ENCODE measurements at regions not wholly inside any gene's neighbourhood (a gene's known extent, or its start where the extent isn't known, plus 50 kb on each side); places are given as distances from the start of the nearest gene placed in this dataset.

DNA sequence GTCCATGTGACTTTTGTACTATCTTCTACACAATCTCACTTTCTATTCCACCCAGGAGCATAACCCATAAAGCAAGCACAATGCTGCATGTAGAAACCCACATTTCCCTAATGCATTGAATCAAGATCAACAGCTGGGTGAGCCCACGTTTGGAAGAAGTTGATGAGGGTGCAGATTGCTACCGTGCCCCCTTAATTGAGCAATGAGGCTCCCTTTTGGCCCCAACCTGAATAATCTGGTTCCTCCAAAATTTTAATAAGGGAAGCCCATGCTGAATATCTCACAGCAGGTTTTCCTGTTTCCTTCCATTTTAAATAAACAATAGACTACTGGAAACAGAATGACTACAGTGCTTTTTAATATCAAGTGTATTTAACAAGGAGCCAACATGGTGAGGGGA, 403.6 kb upstream of the SGCG start:
- Mint-ChIP-seq H3K4me1 (no peaks in the 10 kb centered on the region), H3K36me3 (ENCODE audit: low read depth) (no peaks in the 10 kb centered on the region), H3K27ac (no peak overlapping the region)

DNA sequence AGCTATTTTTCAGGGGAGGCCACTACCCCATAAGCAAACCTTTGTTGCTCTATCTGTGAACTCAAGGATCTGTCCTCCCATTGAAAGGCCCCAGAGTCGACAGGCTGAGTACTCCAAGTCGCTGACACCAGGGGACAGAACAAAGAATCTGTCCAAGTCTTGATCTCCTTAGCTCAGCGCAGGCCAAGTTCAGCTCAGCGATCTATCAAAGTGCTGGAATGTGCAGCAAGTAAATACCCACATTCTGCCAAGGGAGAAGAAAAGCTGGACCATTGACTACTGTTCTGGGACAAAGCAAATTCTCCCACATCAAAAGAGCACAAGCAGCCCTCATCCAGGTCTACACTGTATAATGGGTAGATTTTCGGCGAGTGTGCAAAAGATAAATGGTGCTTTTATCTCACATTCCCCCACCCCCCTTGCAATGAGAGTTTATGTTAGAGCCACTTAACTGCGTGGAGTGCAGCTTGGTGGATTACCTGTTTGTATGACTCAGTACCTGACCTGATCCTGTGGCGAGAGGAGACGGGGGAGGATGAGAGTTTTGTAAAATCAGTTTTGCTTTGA, 391.7 kb upstream of the SGCG start:
- TF ChIP-seq, protein P1, sequence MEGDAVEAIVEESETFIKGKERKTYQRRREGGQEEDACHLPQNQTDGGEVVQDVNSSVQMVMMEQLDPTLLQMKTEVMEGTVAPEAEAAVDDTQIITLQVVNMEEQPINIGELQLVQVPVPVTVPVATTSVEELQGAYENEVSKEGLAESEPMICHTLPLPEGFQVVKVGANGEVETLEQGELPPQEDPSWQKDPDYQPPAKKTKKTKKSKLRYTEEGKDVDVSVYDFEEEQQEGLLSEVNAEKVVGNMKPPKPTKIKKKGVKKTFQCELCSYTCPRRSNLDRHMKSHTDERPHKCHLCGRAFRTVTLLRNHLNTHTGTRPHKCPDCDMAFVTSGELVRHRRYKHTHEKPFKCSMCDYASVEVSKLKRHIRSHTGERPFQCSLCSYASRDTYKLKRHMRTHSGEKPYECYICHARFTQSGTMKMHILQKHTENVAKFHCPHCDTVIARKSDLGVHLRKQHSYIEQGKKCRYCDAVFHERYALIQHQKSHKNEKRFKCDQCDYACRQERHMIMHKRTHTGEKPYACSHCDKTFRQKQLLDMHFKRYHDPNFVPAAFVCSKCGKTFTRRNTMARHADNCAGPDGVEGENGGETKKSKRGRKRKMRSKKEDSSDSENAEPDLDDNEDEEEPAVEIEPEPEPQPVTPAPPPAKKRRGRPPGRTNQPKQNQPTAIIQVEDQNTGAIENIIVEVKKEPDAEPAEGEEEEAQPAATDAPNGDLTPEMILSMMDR (IDR thresholded peaks at IDR 0.05) = no peak
- H3K36me3 Mint-ChIP-seq (ENCODE audit: low read depth) = no peaks in the 10 kb centered on the region
- DNase-seq = no peak
- H3K27ac Mint-ChIP-seq = peak overlapping the region; percentile 88
- H3K9me3 Mint-ChIP-seq = peaks cover 8% of the 10 kb centered on the region
- no peak overlapping the region for H3K4me3 Mint-ChIP-seq
- peaks cover 3% of the 10 kb centered on the region for H3K27me3 Mint-ChIP-seq (ENCODE audit: low read depth, poor library complexity)
- peaks cover 34% of the 10 kb centered on the region for H3K4me1 Mint-ChIP-seq

More for the DNA sequence above, 403.6 kb upstream of the SGCG start:
- TF ChIP-seq, protein P1 (IDR thresholded peaks at IDR 0.05) = no peak
- DNase-seq = no peak
- peaks cover 6% of the 10 kb centered on the region for H3K9me3 Mint-ChIP-seq
- H3K27me3 Mint-ChIP-seq (ENCODE audit: low read depth, poor library complexity) = no peaks in the 10 kb centered on the region
- no peak overlapping the region for H3K4me3 Mint-ChIP-seq

GRCh38 chr13:22789916-22790315, 390.9 kb upstream of the SGCG start:
- peaks cover 8% of the 10 kb centered on the region for H3K9me3 Mint-ChIP-seq
- no peak overlapping the region for H3K27ac Mint-ChIP-seq
- no peaks in the 10 kb centered on the region for H3K36me3 Mint-ChIP-seq (ENCODE audit: low read depth)
- peaks cover 3% of the 10 kb centered on the region for H3K27me3 Mint-ChIP-seq (ENCODE audit: low read depth, poor library complexity)
- no peak overlapping the region for H3K4me3 Mint-ChIP-seq
- H3K4me1 Mint-ChIP-seq = peaks cover 40% of the 10 kb centered on the region
- DNase-seq = no peak
- TF ChIP-seq, protein P1 (IDR thresholded peaks at IDR 0.05) = no peak

DNA sequence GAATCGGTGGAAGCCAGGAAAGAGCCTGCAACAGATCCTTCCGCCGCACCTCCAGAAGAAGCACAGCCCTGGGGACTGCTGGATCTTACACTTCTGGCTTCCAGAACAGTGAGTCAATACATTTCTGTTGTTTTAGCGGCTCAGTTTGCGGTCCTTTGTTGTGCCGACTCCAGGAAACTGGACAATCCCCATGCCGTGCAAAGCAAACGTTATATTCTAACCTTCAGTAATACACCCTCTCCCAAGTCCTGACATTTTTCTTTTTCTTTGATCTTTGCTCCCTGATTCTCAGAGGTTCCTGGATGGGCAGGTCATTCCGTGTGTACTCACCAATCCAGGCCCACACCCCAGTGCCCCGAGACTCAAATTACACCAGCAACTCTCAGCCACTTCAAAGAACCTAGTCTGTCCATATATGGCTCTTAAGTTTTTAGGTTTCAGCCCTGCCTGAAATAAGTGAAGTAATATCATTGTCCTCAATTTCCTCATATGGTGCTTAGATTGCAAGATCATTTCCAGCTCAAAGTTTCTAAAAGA, 387.1 kb upstream of the SGCG start:
- TF ChIP-seq, protein P1 (IDR thresholded peaks at IDR 0.05) = no peak
- no peaks in the 10 kb centered on the region for H3K36me3 Mint-ChIP-seq (ENCODE audit: low read depth)
- DNase-seq = peak; percentile 17
- H3K27me3 Mint-ChIP-seq (ENCODE audit: low read depth, poor library complexity) = peaks cover 3% of the 10 kb centered on the region
- peaks cover 39% of the 10 kb centered on the region for H3K4me1 Mint-ChIP-seq
- H3K4me3 Mint-ChIP-seq = peak overlapping the region; percentile 19
- peaks cover 6% of the 10 kb centered on the region for H3K9me3 Mint-ChIP-seq
- H3K27ac Mint-ChIP-seq = peak overlapping the region; percentile 92

- no peaks in the 10 kb centered on the region for H3K27me3 Mint-ChIP-seq (ENCODE audit: low read depth, poor library complexity)
- no peak for DNase-seq
- no peak overlapping the region for H3K4me3 Mint-ChIP-seq
- no peaks in the 10 kb centered on the region for H3K36me3 Mint-ChIP-seq (ENCODE audit: low read depth)
- TF ChIP-seq, protein P1 (IDR thresholded peaks at IDR 0.05) = no peak
- peaks cover 8% of the 10 kb centered on the region for H3K9me3 Mint-ChIP-seq
- peaks cover 8% of the 10 kb centered on the region for H3K4me1 Mint-ChIP-seq
- no peak overlapping the region for H3K27ac Mint-ChIP-seq
Measured at GRCh38 chr13:22800526-22801401, 380.0 kb upstream of the SGCG start.
